Fibroblast of the aortic adventitia (primary cell): ENCODE measurements at regions not wholly inside any gene's neighbourhood (a gene's known extent, or its start where the extent isn't known, plus 50 kb on each side); places are given as distances from the start of the nearest gene placed in this dataset.

Source experiments
- DNase-seq: peaks from one replicate; pipeline ENCODE4 v3.0.0-alpha.2; 2010; ENCODE audit warnings: low read depth
- H3K4me3 ChIP-seq: 2 replicates; pipeline ENCODE4 v1.5.1; 2011; ENCODE audit warnings: low read depth, mild to moderate bottlenecking, control low read depth, low read length, moderate library complexity
- TF ChIP-seq, protein P1 (sequence below): IDR thresholded peaks from 2 replicates; pipeline ENCODE4 v1.5.1; 2011; ENCODE audit warnings: mild to moderate bottlenecking, low read length, control low read depth, inconsistent platforms; ENCODE audit not compliant: insufficient read depth

- no peak overlapping the region for H3K4me3 ChIP-seq
- TF ChIP-seq, protein P1, sequence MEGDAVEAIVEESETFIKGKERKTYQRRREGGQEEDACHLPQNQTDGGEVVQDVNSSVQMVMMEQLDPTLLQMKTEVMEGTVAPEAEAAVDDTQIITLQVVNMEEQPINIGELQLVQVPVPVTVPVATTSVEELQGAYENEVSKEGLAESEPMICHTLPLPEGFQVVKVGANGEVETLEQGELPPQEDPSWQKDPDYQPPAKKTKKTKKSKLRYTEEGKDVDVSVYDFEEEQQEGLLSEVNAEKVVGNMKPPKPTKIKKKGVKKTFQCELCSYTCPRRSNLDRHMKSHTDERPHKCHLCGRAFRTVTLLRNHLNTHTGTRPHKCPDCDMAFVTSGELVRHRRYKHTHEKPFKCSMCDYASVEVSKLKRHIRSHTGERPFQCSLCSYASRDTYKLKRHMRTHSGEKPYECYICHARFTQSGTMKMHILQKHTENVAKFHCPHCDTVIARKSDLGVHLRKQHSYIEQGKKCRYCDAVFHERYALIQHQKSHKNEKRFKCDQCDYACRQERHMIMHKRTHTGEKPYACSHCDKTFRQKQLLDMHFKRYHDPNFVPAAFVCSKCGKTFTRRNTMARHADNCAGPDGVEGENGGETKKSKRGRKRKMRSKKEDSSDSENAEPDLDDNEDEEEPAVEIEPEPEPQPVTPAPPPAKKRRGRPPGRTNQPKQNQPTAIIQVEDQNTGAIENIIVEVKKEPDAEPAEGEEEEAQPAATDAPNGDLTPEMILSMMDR = no peak
- peak; percentile 88 for DNase-seq
These were observed 371.9 kb downstream of the CETN3 start for GRCh38 chr5:90037646-90038045.

DNA sequence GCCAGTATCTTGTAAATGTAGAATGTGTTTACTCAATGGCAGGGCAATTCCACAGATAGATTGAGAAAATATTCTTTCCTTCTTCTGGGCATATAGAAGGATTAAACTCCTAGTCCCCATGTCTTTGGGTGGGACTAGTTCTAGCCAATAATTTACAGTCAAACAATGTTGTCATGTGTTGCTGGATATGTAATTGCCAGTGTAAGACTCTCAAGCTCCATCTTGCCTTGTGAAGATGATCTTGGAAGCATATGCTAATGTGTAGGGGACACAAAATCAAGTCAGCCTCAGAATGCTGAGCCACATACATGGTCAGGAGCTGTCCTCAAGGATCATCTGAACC, 386.9 kb downstream of the CETN3 start:
- TF ChIP-seq, protein P1 = no peak
- no peak for DNase-seq
- no peak overlapping the region for H3K4me3 ChIP-seq

DNA sequence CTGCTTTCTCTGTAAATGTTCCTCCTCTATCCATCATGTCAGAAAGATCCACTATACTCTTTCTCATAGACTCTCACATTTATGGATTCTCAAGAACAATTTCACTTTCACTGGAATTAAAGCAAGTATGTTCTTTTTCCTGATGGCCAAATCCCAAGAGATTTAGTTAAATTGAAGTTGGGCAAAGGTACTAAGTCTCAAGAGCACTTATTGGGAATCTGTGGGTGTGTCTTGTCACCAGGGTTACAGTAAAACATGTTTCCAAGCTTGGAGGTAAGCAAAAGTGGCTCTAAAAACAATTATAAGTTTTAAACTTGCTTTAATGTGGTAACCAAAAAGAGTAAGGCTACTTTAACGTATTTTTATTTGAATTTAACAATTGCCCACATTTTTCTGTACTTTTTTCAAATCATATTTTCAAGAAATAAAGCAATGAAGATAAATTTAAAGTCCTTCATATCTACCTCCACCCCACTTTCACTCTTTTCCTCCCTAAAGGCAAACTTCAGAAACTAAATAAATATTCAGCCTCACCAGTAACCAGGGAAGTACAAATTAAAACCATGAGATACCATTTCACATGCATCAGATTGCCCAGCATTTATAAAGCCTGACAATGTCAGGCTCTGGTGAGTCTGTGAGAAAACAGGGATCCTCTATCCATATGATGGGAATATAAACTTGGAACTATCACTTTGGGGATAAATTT, 387.4 kb downstream of the CETN3 start:
- H3K4me3 ChIP-seq = no peak overlapping the region
- TF ChIP-seq, protein P1 = no peak
- DNase-seq = peak; percentile 28

GRCh38 chr5:90020575-90021538, 388.7 kb downstream of the CETN3 start:
- TF ChIP-seq, protein P1 = no peak
- peak; percentile 99 for DNase-seq
- H3K4me3 ChIP-seq = peak overlapping the region; percentile 2

DNA sequence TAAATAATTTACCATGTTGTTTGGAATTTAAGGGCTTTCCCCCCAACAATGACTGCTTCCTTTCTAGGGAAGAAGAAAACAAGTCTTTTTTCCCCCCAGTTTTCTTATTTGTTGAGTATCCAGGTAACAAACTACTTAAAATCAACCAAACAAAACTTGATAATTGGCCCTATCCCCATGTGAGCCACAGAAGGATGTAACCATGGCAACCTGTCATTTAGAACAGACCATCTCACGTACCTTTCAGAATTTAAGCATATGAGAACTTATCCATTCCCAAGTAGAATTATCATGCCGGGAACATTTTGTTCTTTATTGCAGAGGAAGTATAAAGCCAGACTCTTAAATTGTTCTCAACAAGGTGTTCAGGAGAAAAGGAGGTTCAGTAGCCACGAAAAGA, 392.3 kb downstream of the CETN3 start:
- H3K4me3 ChIP-seq = no peak overlapping the region
- TF ChIP-seq, protein P1 = no peak
- no peak for DNase-seq

DNA sequence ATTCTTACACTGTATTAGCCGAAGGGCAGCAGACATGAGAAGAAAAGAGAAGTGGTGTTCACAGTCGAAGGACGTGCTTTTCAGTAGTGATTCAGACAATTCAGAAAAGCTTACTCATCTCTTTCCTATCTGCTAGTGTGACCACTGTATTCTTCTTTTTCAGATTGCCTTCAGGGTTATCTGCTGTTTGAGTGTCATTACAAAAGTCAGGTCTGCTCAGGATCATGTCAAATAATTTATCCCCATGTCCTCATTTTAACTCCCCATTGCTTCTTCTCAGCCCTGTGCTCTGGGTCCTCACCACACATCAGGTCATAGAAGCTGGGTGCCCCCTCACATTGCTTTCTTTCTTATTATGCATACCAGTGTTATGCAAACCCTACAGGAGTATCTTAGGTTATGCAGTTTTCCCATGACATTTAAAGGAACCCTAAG, 394.0 kb downstream of the CETN3 start:
- TF ChIP-seq, protein P1 = no peak

More for the DNA sequence above, 394.0 kb downstream of the CETN3 start:
- peak; percentile 67 for DNase-seq
- no peak overlapping the region for H3K4me3 ChIP-seq
